Activated CD4-positive, CD25-positive, alpha-beta regulatory T cell (primary cell): ENCODE measurements at regions not wholly inside any gene's neighbourhood (a gene's known extent, or its start where the extent isn't known, plus 50 kb on each side); places are given as distances from the start of the nearest gene placed in this dataset.
"Not testable (repeated sequence)": the region's sequence is repeated elsewhere in the genome, so short reads cannot be mapped to it uniquely, and the experiment has no call there.

Source experiments
- DNase-seq, 4 experiments: peaks; one replicate each; lab custom pipeline; 2025; lab: John Stamatoyannopoulos, UW

- DNase-seq: no peak
These were observed 51.6 kb downstream of the RESF1 start for GRCh38 chr12:32010631-32011336.

DNA sequence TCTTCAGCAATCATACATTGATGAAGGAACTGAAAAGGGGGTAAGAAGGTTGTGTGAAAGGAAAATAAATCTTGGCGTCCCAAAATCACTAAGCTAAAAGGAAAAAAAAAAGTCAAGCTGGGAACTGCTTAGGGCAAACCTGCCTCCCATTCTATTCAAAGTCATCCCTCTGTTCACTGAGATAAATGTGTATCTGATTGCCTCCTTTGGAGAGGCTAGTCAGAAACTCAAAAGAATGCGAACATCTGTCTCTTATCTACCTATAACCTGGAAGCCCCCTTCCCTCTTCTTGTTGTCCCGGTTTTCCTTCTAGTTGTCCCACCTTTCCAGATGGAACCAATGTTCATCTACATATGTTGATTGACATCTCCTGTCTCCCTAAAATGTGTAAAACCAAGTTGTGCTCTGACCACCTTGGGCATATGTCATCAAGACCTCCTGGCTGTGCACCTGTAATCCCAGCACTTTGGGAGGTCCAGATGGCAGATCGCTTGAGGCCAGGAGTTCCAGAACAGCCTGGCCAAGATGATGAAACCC lies 53.1 kb downstream of the RESF1 start:
- no peak for DNase-seq

DNA sequence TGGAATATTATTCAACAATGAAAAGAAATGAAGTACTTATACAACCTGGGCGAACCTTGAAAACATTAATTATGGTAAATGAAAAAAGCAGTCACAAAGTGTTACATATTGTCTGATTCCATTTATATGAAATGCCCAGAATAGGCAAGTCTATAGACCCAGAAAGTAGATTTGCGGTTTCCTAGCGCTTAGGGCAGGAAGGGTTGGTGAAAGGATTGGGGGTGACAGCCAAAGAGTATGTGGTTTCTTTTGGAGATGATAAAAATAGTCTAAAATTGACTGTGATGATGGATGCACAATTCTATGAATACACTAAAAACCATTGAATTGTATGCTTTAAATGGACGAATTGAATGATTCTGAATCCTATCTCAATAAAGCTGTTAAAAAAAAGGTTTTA lies 55.8 kb downstream of the RESF1 start:
- DNase-seq: no peak

DNA sequence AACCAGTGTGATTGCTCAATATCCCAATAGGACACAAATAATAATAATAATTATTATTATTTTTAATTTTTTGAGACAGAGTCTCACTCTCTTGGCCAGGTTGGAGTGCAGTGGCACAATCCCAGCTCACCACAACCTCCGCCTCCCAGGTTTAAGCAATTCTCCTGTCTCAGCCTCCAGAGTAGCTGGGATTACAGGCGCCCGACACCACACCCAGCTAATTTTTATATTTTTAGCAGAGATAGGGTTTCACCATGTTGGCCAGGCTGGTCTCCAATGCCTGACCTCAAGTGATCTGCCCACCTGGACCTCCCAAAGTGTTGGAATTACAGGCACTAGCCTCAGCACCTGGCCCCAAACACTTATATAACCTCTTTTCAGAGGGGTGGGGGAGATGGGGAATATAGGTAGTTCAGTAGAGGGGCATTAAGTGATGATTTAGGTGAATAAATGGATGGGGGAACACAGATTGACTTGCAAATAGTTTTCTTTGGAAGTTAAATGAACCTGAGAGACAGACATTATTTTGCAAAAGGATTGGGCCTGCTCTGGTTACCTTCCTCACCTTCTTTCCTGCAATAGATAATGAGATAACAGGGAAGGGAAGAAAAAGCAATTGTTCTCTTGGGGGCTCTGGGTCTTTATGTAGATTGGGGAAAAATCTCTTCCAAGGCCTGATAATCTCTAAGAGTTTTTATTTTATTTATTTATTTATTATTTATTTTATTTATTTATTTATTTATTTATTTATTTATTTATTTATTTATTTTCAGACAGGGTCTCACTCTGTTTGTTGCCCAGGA lies 57.7 kb downstream of the RESF1 start:
- DNase-seq: no peak

- no peak for DNase-seq
These were observed 62.1 kb downstream of the RESF1 start for GRCh38 chr12:32021346-32021773.

GRCh38 chr12:32022387-32022786 lies 63.2 kb downstream of the RESF1 start:
- not testable (repeated sequence) for DNase-seq

- not testable (repeated sequence) for DNase-seq
These were observed 64.6 kb downstream of the RESF1 start for GRCh38 chr12:32023861-32024260.

- DNase-seq: no peak
These were observed 65.8 kb downstream of the RESF1 start for GRCh38 chr12:32024884-32025592.

DNA sequence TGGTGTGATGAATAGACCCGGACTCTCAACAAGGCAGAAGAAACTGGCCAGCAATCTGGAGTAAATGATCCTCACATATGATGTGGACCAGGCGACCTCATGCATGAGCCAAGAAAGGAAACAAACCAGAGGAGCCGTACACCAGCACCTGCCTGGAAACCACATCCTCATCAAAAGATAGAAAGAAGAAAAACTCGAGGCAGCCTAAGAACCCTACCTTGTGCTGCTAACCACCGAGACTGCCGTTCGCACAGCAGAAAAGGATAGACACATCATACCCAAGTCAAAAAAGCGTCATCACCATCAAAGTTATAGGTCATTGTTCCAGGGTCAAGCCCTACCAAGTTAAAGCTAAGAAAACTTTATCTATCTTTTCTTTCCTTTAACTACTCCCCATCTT lies 66.7 kb downstream of the RESF1 start:
- DNase-seq: peak in 2 of 4 experiments; percentile 11 to 19

- no peak for DNase-seq
These were observed 68.6 kb downstream of the RESF1 start for GRCh38 chr12:32027684-32028365.

GRCh38 chr12:32030151-32030550 lies 70.9 kb downstream of the RESF1 start:
- no peak for DNase-seq

- DNase-seq: no peak
These were observed 71.5 kb downstream of the RESF1 start for GRCh38 chr12:32030676-32031075.

DNA sequence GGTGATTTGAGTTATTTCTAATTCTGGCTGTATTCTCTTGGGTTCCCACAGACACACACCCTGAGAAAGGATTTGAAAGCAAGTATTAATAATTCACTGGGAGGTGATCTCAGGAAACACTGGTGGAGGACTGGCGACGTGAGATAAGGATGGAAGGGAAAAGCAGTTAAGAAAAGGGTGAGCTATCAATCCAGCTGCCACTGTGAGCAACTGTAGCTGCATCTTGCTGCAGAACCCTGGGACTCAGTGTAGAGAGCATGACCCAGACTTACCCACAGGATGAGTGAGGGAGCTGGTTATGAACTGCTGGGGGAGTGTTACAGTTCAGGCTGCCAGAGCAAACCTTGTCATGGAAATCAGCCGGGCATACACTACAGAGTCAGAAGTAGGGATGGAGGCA lies 71.9 kb downstream of the RESF1 start:
- DNase-seq: no peak

DNA sequence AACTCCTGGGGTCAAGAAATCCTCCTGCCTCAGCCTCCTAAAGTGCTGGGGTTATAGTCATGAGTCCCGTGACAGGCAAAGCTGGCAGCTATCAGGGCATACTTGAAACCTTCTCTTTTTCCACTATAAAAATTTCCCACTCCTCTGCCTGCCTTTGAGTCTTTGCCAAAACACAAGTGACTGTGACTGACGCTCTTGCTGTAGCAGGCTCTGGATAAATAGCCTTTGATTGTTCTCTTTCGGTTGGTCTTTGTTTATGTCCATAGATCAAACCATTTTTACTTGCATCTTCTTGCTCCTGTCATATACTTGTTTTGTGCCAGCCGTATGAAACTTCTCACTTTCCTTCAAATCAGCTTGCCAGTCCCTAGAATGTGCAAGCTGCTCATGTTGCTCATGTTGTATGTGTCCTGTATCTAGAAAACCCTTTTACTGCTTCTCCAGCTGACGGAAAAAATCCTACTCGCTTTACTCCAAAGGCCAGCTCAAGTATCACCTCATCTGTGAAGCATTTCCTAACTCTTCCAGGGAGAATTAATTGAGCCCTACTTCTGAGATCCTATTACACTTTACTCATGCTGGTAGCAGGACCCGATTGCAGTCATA lies 73.1 kb downstream of the RESF1 start:
- DNase-seq: no peak

DNA sequence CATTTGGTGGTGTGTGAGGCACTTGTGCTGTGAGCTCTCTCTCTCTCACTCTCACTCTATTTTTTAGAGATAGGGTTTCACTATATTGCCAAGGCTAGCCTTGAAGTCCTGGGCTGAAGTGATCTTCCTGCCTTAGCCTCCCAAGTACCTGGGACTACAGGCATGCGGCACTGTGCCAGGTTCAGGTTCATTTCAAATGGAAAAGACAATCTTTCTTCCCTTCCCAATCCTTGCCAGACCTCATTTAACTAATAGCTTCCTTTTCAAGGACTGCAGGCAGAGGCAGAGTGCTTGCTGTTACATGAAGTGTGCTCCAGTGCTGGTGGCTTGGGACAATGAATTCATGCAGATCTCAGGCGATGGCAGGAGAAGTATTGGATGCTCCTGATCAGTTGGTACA lies 73.2 kb upstream of the BICD1 start:
- no peak for DNase-seq

- no peak for DNase-seq
These were observed 72.6 kb upstream of the BICD1 start for GRCh38 chr12:32034045-32034444.

- no peak for DNase-seq
These were observed 70.0 kb upstream of the BICD1 start for GRCh38 chr12:32036477-32037263.

DNA sequence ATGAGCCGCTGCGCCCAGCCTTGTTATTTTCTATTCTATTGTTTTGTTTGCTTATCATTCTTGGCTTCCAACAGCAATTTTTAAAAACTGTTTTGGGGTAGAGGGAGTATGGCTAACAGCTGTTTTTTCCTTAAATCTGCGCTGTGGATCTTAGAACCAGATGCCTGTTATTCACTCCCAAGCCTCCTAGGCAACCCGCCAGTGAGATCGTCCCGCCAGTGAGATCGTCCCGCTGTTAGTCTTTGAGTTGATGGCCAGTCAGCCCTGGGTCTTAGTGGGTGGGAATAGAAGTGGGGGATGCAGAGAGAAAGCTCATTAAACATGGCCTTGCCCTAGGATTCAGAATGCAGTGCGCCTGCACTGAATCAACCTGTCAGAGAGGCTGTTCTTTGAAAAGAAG lies 67.3 kb upstream of the BICD1 start:
- no peak for DNase-seq

- no peak for DNase-seq
These were observed 66.6 kb upstream of the BICD1 start for GRCh38 chr12:32039917-32040575.

DNA sequence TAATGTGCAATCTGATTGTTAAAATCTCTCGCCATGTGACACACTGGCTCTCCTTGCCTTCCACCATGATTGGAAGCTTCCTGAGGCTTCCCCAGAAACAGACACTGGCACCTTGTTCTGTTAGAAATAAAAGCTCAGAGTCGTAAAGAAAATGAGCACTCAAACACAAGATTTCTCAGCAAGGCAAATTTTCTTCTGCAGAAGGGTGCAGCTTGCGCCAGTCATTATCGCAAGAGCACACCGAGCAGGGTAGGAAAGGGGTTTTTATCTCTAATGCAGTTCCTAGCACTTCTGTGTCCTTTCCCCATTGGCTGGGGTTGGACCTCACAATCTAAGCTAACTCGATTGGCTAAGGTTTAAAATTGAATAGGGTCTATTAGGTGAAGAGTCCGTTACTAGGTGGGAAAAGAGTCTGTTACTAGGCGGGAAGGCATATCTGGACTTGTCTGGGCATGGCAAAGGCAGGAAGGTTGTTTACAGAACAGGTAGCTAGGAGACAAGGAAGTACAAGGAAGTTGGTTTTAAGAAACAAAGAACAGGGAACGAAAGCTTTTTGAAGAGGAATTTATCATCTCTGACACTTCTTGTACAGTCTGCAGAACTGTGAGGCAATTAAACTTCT lies 62.6 kb upstream of the BICD1 start:
- no peak for DNase-seq
